HG03108 (cell line): ENCODE measurements at regions not wholly inside any gene's neighbourhood (a gene's known extent, or its start where the extent isn't known, plus 50 kb on each side); places are given as distances from the start of the nearest gene placed in this dataset.
"Not testable (repeated sequence)": the region's sequence is repeated elsewhere in the genome, so short reads cannot be mapped to it uniquely, and the experiment has no call there.

Experiments used
- ATAC-seq: cut with Tn5 transposase; IDR thresholded peaks from one replicate; pipeline ENCODE4 v1.9.1; 2021; ENCODE audit warnings: moderate library complexity; ENCODE audit not compliant: unreplicated experiment

DNA sequence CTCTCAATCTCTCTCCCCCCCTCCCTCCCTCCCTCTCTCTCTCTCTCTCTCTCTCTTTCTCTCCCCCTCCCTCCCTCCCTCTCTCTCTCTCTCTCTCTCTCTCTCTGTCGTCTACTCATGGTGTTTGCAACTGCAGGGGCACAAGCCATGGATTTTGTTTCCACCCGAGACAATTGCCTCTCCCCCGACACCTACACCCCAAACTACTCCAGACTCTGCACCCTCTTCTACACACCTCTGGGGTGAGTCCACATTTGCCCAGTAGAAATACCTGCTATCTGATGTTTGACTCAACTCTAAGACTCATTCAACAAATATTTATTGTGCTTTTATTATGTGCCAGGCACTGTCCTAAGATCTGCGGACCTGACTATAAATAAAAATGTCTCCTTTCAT, 93.7 kb downstream of the TMEM17 start:
- ATAC-seq: no peak

DNA sequence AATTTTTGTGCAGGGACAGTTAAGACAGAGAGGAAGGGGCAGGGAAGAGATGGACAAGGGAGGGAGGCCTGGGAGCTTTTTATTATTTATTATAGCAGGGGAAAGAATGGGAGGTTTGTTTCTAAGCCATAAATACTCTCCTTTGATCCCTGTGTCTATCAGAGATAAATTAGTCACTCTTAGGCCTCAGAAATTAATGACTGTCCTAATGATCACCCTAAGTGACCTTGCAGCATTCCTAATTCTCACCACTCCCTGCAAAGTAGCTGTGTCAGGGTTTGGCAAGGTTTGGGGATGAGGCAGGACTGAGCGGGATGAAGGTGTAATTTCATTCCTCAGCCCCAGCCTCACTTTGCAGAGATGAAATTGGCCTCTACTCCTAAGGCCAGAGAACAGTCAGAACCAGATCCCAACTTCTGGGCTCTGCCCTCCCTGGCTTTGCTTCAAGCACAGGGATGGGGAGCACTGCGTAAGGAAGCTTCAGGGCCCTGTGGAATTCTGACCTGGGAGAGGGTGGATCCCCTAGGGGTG, 95.0 kb downstream of the TMEM17 start:
- no peak for ATAC-seq

DNA sequence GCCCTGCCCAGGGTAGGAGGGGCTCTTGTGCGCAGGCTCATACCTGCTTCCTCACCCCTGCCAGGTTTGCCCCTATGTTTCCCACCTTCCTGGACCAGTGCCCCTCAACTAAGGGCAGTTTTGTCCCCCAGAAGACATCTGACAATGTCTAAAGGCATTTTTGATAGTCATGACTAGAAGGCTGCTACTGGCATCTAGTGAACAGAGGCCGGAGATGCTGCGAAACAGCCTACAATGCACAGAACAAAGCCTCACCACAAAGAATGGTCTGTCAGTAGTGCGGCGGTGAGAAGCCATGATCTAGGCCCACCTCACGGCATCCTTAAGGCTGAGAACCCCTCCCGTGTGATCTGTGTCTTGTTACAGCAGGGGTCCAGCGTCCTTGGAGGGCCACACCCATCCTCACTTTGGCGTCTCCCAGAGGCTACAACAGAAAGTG, 96.0 kb downstream of the TMEM17 start:
- ATAC-seq: no peak

DNA sequence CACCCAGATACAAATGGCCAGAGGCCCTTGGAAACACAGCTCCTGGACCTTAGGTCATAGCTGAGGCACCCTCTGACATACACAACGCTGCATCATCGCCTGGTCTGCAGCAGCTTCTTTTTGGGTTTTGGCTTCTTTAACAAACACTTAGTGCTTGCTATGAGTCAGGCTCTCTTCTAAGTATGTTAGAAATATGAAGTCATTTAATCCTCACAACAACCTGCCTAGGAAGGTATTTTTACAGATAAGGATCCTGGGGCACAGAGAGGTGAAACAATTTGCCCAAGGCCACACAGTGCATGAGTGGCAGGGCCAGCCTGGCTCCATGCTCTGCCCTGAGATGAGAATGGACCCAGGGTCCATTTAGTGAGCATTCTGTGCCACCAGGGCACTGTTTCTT, 96.6 kb downstream of the TMEM17 start:
- no peak for ATAC-seq

DNA sequence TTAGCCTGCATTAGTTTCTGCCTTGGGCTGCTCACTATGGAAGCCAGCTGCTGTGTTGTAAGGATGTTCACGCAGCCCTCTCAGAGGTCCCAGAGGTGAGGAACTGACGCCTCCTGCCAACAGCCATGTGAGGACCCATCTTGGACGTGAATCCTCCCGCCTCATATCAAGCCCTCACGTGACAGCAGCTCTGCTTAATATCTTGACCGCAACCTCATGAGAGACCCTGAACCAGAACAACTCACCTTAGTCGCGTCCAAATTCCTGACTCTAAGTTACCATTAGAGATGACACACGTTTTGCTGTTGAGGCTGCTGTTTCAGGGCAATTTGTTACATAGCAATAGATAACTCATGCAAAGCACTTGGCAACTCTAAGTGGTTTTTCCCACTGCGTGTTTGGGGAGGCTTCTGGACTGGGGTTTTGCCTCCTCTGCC, 97.7 kb downstream of the TMEM17 start:
- no peak for ATAC-seq

DNA sequence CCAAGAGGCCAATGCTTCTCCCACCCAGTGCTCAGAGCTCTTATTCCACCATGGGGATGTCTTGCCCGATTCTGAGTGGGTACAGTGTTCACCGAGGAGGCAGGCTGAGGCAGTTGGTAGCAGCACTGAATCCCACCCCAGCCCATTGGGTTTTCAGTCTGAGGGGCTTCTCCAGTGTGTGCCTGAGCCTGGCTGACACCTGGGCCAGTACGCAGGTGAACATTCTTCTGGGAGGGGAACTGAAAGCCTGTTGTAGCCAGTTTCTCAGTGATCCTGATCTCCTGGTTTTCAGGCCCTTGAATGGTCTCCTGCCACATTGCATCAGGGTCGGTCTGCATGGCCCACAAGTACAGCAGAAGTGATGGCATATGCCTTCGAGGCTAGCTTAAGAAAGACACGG, 98.2 kb downstream of the TMEM17 start:
- ATAC-seq: no peak

DNA sequence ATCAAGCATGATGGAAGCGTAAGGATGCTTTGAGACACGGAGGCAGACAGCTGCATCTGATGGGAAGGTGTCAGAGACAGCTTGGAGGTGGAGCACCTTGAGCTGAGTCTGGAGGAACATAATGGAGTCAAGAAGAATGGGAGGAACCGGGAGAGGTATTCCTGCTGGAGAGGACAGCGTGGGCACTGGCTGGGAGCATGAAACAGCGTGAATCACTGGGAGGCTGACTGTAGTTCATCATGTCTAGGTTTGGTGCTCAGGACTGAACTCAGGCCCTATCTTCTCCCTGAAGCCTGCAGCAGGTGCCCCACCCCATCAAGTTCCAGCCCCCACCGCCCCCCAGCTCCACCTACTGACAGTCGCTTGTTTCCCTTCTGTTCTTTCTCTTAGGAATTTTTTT, 98.6 kb downstream of the TMEM17 start:
- ATAC-seq: no peak

DNA sequence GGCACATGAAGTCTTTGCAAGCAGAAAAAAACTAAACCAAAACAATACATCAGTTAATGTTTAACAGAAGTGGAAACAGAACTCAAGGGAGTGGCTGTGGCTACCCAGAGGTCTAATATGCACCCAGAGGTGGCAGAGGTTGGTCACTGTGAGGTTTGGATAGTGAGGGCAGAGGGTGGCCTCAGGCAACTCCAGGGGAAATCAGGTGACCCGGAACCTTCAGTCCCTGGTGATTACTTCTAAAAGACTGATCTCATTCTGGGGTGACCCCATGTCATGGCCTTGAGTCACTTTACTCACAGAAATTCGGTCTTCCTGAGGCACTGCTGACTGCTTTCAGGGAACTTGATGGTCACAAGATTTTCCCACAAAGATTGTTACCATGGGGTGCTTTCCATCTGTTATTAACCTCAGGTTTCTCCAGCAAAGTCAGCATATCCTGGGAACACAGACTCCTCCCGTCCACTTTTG, 99.4 kb downstream of the TMEM17 start:
- ATAC-seq: peak; percentile 58

DNA sequence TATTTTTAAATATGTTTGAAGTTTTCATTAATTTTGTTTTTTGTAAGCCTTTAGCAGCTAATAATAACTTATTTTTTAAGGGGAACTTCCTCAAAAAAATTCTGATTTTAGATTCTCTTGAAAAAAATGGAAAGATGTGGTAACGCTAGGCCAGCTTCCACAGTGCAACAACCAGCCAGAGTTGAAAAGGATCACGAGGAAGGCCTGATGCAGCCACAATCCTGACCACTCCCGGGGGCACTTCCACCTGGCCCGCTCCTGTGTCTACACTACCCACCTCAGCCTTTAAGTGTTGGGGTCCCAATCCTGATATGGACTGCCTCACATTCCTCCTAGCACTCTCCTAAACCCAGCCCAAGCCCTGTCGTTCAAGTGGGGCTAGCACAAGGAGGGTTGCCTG, 101.1 kb downstream of the TMEM17 start:
- no peak for ATAC-seq

DNA sequence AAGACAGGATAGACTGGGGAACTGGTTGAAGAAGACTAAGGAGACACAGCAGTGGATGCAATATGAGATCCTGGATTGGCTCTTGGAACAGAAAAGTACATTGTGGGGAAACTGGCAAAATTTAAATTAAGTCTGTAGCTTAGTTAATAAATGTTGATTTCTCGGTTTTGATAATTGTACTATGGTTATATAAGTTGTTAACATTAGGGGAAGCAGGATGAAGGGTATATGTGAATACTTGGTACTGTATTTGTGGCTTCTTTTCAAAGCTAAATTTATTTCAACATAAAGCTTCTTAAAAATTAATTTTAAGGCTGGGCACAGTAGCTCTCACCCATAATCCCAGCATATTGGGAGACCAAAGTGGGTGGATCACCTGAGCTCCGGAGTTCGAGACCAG, 103.8 kb downstream of the TMEM17 start:
- no peak for ATAC-seq

DNA sequence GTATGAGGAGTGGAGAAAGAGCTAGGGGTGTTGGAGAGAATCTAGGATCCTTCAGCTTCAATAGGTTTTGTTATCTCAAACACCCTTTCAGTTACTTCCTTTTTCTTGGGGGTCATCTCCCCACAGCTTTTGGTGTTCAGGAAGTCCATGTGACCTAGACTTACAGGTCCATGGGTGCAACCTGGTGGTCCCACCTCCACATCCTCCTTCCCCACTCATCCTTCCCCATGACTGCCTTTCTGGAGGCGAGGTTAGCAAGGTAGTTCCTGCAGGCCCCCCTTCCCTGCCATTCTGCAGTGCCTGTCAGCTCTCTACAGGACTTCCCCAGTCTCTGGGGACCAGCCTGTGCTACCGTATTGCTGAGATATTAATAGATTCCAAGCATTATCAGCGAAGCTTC, 107.6 kb downstream of the TMEM17 start:
- ATAC-seq: no peak

DNA sequence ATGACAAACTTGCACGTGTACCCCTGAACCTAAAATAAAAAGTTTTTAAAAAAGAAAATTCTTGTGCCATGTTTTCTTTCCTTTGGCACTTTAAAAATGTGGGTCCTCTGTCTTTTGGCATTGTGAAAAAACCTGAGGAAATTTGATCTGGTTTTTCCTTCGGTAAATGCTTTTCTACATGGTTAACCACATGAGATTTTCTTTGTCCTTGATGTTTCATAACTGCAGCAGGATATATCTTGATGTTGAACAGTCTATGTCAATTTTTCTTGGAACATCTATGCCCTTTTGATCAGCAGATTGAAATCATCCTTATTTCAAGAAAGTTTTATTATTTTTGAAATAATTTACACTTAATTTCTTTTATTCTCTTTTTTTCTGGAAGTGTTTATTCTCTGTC, 109.1 kb downstream of the TMEM17 start:
- no peak for ATAC-seq

DNA sequence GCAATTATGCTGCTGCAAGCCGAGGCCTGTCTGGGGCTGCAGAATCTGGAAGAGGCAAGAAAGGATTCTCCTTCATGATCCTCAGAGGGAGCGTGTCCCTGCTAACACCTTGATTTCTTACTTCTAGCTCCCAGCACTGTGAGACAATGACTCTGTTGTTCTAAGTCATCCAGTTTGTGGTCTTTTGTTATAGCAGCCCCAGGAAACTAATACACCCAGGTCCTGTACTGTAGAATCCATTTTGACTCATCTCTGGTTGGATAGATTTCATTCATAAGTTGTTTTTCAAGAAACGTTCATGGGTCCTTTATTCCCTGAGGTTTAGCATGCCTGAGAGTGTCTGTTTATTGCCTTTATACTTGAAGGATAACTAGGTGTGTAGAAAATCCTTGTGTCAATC, 112.7 kb downstream of the TMEM17 start:
- no peak for ATAC-seq

DNA sequence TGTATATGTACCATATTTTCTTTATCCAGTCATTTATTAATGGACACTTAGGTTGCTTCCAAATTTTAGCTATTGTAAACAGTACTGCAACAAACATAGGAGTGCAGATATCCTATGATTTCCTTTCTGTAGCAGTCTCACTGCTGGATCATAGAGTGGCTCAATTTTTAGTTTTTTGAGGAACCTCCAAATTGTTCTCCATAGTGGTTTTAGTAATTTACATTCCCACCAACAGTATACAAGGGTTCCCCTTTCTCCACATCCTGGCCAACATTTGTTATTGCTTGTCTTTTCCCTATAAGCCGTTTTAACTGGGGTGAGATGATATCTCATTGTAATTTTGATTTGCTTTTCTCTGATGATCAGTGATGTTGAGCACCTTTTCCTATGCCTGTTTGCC, 114.3 kb downstream of the TMEM17 start:
- no peak for ATAC-seq

DNA sequence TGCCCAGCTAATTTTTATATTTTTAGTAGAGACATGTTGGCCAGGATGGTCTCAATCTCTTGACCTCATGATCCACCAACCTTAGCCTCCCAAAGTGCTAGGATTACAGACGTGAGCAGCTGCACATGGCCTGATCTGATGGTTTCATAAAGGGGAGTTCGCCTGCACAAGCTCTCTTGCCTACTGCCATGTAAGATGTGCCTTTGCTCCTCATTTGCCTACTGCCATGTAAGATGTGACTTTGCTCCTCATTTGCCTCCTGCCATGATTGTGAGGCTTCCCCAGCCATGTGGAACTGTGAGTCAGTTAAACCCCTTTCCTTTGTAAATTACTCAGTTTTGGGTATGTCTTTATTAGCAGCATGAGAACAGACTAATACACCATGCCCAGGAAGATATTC, 119.6 kb downstream of the TMEM17 start:
- ATAC-seq: not testable (repeated sequence)

DNA sequence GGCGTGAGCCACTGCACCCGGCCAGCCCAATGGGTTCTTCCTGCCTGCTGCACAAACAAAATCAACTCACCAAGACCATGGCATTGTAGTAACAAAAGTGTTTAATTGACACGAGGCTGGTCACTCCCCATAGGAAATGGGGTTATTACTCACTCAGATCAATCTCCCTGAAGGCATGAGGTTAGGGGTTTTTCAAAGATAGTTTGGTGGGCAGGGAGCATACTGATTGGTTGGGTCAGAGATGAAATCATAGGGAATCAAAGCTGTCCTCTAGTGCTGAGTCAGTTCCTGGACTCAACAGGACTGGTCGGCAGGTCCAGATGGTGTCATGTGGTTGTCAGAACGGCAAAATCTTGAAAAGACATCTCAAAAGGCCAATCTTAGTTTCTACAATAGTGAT, 122.1 kb downstream of the TMEM17 start:
- ATAC-seq: no peak

DNA sequence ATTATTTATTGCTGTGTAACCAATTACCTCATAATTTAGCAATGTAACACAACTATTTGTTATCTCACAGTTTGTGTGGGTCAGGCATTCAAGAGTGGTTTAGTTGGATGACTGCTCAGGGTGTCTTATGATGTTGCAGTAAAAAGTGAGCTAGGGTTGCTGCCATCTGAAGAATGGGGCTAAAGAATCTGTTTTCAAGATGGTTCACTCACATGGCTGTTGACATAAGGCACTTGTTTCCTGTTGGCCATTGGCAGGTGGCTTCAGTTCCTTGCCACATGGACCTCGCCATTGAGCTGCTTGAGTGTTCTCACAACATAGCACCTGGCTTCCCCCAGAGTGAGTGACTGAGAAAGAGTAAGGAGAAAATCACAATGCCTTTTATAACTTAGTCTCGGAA, 123.2 kb downstream of the TMEM17 start:
- ATAC-seq: no peak

DNA sequence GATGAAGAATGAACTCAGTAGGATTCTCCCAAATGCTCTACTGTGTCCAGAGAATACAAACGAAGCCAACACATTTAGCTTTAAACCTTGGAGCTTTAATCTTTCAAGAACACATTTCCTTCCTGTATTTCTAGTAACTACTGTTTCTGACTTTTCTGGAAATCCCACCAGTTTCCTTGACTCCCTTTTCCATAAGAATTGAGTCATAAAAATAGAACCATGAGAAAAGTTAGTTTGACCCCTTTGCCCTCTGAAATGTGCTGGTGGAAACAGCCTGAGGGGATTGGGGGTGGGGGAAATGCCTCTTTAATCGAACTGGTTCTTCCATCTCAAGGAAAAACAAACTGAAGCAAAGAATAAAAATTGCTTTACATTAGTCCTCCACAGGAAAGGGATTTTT, 123.9 kb downstream of the TMEM17 start:
- ATAC-seq: no peak

DNA sequence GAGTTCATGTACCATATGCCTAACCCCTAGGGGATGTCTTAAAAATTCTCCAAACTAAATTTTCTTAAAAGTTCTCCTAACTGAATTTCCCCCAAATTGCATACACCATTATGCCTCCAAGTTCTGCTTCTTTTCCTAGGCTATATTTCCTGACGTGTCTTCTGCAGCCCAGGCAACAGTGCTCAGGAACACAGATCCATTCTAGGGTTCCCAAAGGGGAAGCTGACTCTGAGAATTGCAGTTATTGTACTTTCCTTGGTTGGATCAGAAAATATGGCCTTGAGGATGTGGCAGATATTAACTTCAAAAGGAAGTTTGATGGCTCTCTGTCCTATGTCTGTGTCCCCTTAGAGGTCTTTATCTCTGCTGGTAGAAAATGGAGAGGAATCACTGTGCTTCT, 124.3 kb downstream of the TMEM17 start:
- no peak for ATAC-seq

DNA sequence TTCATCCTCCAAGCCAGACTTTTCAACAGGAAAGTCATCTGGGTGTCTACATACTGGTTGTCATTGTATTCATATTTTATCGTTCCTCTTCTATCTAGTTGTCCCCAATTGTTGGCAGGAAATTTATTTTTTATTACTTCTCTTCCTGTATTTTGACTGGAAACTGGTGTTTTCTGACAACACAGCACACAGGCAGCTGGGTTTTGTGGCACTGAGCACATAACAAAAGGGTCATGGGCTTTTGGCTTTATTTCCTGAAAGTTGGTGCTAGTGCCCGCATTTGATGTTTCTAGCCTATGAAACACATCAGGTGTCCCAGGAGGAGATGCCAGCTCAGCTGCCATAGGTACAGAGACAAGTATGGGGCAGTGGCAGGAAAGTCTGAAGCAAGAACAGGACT, 126.4 kb downstream of the TMEM17 start:
- no peak for ATAC-seq

DNA sequence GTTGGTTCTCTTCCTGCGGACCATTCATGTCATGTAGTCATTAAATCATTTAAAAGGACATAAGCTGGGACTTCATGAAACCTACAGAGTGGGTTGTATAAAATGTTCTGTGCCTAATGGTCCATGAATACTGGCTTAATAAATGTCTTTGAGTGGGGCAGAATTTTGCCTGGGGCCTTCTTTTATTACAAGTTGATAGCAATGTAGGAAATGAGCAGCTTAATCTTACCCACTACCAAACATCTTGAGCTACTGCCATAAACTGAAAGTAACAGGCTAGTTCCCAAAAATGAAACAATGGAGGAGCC, 130.9 kb downstream of the TMEM17 start:
- ATAC-seq: no peak

DNA sequence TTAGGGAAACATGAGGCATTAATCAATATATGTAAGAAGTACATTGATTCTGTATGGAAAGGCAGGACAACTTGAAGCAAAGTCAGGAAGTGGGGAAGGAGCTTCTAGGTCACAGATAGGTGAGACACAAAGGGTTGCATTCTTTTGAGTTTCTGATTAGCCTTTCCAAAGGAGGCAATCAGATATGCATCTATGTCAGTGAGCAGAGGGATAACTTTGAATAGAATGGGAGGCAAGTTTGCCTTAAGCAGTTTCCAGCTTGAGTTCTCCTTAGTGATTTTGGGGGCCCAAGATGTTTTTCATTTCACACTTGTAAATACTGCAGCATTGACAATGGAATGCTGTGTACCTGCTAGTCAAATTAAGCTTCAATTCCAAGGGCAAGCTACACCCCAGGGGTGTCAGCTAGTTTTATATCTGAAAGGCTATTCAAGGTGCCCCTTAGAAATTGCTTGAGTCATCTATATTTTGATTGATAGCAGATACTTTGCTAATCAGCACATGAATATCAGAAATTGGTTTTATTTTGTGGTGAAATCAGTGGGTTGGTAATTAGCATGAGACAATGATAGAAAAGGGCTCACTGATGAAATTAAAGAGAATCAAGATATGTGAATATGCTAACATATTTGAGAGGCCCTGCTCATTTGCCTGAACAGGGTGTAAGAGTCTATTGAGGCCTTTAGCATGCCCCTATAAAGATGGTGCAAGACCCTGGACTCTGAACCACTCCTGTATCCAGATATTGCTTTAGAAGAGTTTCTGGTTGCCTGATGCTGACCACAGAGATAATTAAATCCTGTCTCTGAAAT, 131.5 kb downstream of the TMEM17 start:
- ATAC-seq: no peak

DNA sequence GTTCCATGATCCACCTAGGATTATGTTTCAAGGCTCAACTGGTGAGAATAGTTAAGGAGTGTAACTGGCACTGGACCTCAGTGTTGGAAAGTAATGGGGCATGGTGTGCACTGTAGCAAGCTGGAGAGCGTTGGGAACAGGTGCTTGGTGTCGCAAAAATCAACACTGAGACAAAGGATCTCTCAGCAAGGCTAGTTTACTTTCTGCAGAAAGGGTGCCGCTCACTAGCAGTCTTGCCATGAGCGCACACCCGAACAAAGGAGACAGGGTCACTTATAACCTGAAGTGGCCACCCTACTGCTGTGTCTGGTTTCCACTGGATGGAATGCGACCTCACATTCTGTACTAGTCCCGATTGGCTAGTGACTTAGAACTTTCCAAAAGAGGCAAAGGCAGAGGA, 133.2 kb downstream of the TMEM17 start:
- ATAC-seq: no peak
